ENCODE measurements at regions not wholly inside any gene's neighbourhood (a gene's known extent, or its start where the extent isn't known, plus 50 kb on each side); places are given as distances from the start of the nearest gene placed in this dataset.
A peak's percentile ranks its signal among the peaks of the same experiment; 100 is the strongest.

DNA sequence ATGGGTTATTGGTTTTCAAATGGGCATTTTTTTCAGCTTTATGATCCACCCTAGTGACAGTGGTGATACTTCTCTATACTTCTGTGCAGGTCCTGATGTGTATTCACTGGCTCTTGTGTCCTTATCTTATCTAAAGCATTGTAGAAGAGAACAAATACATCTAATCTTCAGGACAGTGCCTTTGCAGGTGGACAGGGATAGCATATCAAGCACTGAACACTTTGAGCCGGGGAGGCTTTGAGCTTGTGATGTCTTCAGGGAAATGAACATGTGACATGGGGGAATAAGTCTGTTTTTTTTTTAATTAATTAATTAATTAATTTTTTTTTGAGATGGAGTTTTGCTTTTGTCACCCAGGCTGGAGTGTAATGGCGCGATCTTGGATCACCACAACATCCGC lies 115.5 kb upstream of the KLF4 start:
- no peaks in the 10 kb centered on the region for H3K9me3 ChIP-seq (ENCODE audit: low read depth)
- peaks cover 9% of the 10 kb centered on the region for H3K27me3 ChIP-seq
- H3K4me3 ChIP-seq = no peak overlapping the region
- H3K27ac ChIP-seq = no peak overlapping the region
- TF ChIP-seq, protein P1, sequence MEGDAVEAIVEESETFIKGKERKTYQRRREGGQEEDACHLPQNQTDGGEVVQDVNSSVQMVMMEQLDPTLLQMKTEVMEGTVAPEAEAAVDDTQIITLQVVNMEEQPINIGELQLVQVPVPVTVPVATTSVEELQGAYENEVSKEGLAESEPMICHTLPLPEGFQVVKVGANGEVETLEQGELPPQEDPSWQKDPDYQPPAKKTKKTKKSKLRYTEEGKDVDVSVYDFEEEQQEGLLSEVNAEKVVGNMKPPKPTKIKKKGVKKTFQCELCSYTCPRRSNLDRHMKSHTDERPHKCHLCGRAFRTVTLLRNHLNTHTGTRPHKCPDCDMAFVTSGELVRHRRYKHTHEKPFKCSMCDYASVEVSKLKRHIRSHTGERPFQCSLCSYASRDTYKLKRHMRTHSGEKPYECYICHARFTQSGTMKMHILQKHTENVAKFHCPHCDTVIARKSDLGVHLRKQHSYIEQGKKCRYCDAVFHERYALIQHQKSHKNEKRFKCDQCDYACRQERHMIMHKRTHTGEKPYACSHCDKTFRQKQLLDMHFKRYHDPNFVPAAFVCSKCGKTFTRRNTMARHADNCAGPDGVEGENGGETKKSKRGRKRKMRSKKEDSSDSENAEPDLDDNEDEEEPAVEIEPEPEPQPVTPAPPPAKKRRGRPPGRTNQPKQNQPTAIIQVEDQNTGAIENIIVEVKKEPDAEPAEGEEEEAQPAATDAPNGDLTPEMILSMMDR (IDR thresholded peaks at IDR 0.05; ENCODE audit: low read depth, low read length) = no peak
- DNase-seq (ENCODE audit: low read depth in 1 of 2, low spot score in 1 of 2) = no peak
- H3K36me3 ChIP-seq = no peaks in the 10 kb centered on the region
- peaks cover 12% of the 10 kb centered on the region for H3K4me1 ChIP-seq (ENCODE audit: low read depth)

DNA sequence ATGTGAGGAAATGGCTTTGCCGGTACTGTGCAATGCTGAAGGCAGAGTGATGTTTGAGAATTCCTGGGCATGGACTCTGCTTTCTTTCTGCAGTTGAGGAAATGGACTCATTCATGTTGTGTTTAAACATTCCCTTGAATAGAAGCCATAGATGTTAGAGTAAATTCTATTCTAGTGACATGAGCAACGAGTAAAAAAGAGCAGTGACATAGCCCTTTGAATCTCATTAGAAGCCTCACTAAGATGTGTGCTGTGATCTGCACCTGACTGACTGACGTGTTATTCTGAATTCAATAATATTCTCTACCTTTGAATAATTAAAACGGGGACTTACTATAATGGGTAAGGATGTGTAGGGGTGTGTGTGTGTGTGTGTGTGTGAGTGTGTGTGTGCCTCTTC lies 113.7 kb upstream of the KLF4 start:
- no peak overlapping the region for H3K27ac ChIP-seq
- no peaks in the 10 kb centered on the region for H3K9me3 ChIP-seq (ENCODE audit: low read depth)
- no peaks in the 10 kb centered on the region for H3K36me3 ChIP-seq
- peaks cover 20% of the 10 kb centered on the region for H3K4me1 ChIP-seq (ENCODE audit: low read depth)
- no peaks in the 10 kb centered on the region for H3K27me3 ChIP-seq
- H3K4me3 ChIP-seq = no peak overlapping the region
- TF ChIP-seq, protein P1 (IDR thresholded peaks at IDR 0.05; ENCODE audit: low read depth, low read length) = no peak
- DNase-seq (ENCODE audit: low read depth in 1 of 2, low spot score in 1 of 2) = no peak

GRCh38 chr9:107600060-107600573 lies 110.5 kb upstream of the KLF4 start:
- H3K27me3 ChIP-seq = no peaks in the 10 kb centered on the region
- H3K9me3 ChIP-seq (ENCODE audit: low read depth) = no peaks in the 10 kb centered on the region
- DNase-seq (ENCODE audit: low read depth in 1 of 2, low spot score in 1 of 2) = peak; percentile 27 to 62
- peak overlapping the region; percentile 35 for H3K27ac ChIP-seq
- no peak overlapping the region for H3K4me3 ChIP-seq
- TF ChIP-seq, protein P1 (IDR thresholded peaks at IDR 0.05; ENCODE audit: low read depth, low read length) = no peak
- no peaks in the 10 kb centered on the region for H3K36me3 ChIP-seq
- peaks cover 12% of the 10 kb centered on the region for H3K4me1 ChIP-seq (ENCODE audit: low read depth)

GRCh38 chr9:107597743-107598217 lies 108.2 kb upstream of the KLF4 start:
- Histone ChIP-seq H3K27me3 (no peaks in the 10 kb centered on the region), H3K27ac (no peak overlapping the region), H3K4me3 (no peak overlapping the region), H3K36me3 (no peaks in the 10 kb centered on the region), H3K4me1 (ENCODE audit: low read depth) (peaks cover 12% of the 10 kb centered on the region), H3K9me3 (ENCODE audit: low read depth) (no peaks in the 10 kb centered on the region)
- TF ChIP-seq, protein P1 (IDR thresholded peaks at IDR 0.05; ENCODE audit: low read depth, low read length) = no peak
- DNase-seq (ENCODE audit: low read depth in 1 of 2, low spot score in 1 of 2) = no peak

GRCh38 chr9:107594908-107595530 lies 105.5 kb upstream of the KLF4 start:
- H3K36me3 ChIP-seq = no peaks in the 10 kb centered on the region
- no peak overlapping the region for H3K4me3 ChIP-seq
- no peaks in the 10 kb centered on the region for H3K9me3 ChIP-seq (ENCODE audit: low read depth)
- H3K4me1 ChIP-seq (ENCODE audit: low read depth) = peaks cover 8% of the 10 kb centered on the region
- DNase-seq (ENCODE audit: low read depth in 1 of 2, low spot score in 1 of 2) = no peak
- H3K27me3 ChIP-seq = no peaks in the 10 kb centered on the region
- H3K27ac ChIP-seq = no peak overlapping the region
- TF ChIP-seq, protein P1 (IDR thresholded peaks at IDR 0.05; ENCODE audit: low read depth, low read length) = no peak
